ENCODE measurements at regions not wholly inside any gene's neighbourhood (a gene's known extent, or its start where the extent isn't known, plus 50 kb on each side); places are given as distances from the start of the nearest gene placed in this dataset.

DNA sequence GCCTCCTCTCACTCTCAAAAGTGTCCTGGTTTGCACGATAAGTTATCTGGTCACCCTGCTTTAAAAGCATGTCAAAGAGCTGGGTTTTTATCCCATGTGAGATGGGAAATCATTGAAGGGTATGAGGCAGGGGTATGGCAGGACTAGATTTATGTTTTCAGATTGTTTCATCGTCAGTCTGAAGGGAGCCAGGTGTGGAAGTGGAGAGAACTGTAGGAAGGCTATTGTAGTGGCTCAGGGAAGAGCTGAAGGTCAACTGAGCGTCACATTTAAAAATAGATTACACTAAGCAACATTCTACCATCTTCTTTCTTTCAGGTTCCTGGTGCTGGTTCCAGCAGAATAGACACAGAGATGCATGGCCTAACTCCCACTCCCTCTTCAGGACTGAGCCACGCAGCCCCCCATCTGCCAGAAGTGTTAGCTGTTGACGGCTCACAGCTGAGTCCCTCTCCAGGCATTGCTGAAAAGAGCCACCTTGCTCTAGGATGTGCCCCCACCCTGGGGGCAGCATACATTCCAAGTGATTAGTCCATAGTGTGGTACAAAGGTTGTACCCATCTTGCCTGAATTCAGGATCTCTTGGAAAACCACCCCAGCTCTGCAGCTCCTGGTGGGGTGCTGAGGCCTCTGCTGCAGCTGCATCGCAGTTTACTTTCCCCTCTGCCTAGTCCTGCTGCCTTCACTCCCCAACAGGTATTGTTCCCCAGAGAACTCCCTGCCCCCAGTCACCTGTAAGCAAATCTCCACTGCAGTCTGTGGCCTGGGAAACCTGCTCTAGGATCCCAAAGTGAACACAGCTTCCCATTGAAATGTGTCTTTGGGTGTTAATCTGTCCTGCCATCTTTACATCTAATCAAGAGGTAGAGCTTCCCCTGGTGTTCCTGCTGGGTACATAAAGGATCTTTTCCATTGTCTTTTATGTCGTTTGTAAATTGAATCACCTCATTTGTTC is 79.5 kb upstream of the KLF7 start:
- DNase-seq (ENCODE audit: low spot score): no peak
- Histone ChIP-seq H3K36me3 (no peaks in the 10 kb centered on the region), H3K27ac (no peak overlapping the region), H3K4me3 (no peak overlapping the region), H3K9me3 (no peaks in the 10 kb centered on the region), H3K27me3 (no peaks in the 10 kb centered on the region), H3K4me1 (peaks cover 0 to 8% of the 10 kb centered on the region in 2 donors)
- TF ChIP-seq, protein P1, sequence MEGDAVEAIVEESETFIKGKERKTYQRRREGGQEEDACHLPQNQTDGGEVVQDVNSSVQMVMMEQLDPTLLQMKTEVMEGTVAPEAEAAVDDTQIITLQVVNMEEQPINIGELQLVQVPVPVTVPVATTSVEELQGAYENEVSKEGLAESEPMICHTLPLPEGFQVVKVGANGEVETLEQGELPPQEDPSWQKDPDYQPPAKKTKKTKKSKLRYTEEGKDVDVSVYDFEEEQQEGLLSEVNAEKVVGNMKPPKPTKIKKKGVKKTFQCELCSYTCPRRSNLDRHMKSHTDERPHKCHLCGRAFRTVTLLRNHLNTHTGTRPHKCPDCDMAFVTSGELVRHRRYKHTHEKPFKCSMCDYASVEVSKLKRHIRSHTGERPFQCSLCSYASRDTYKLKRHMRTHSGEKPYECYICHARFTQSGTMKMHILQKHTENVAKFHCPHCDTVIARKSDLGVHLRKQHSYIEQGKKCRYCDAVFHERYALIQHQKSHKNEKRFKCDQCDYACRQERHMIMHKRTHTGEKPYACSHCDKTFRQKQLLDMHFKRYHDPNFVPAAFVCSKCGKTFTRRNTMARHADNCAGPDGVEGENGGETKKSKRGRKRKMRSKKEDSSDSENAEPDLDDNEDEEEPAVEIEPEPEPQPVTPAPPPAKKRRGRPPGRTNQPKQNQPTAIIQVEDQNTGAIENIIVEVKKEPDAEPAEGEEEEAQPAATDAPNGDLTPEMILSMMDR (IDR thresholded peaks at IDR 0.05): no peak

DNA sequence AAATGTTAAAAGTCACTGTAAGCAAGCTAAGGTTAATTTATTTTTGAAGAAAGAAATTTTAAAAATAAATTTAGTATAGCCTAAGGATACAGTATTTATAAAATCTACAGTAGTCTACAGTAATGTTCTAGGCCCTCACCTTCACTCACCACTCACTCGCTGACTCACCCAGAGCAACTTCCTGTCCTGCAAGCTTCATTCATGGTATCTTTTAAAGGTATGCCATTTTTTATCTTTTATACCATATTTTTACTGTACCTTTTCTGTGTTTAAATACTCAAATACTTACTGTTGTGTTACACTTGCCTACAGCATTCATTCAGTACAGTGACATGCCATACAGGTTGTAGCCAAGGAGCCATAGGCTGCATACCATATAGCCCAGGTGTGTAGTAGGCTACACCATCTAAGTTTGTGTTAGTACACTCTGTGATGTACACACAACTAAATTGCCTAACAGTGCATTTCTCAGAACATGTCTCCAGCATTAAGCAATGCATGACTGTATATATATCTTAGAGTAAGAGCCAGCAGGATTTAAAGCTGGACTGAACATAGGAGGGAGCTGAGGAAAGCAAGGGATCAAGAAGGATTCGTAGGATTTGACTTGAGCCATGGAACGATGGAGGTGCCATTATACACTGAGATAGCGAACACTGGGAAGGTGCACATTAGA is 83.1 kb upstream of the KLF7 start:
- no peaks in the 10 kb centered on the region for H3K4me1 ChIP-seq
- H3K9me3 ChIP-seq: no peaks in the 10 kb centered on the region
- TF ChIP-seq, protein P1 (IDR thresholded peaks at IDR 0.05): no peak
- no peak for DNase-seq (ENCODE audit: low spot score)
- no peaks in the 10 kb centered on the region for H3K27me3 ChIP-seq
- no peaks in the 10 kb centered on the region for H3K36me3 ChIP-seq
- no peak overlapping the region for H3K4me3 ChIP-seq
- H3K27ac ChIP-seq: no peak overlapping the region

DNA sequence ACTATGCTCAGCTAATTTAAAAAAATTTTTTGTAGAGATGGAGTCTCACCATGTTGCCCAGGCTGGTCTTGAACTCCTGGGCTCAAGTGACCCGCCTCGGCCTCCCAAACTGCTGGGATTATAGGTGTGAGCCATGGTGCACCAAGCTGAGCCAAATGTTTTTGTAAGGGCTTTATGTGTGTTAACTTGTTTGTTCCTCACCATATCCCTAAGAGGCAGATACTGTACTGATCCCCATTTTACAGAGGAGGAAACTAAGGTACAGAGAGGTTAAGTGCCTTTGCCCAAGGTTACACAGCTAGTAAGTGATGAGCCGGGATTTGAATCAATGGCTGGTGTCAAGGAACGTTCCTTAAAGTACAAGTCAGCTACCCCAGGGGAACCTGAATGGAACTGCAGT is 85.3 kb upstream of the KLF7 start:
- Histone ChIP-seq H3K27ac (no peak overlapping the region), H3K36me3 (no peaks in the 10 kb centered on the region), H3K4me3 (no peak overlapping the region), H3K4me1 (peaks cover 0 to 11% of the 10 kb centered on the region in 2 donors), H3K9me3 (no peaks in the 10 kb centered on the region), H3K27me3 (no peaks in the 10 kb centered on the region)
- TF ChIP-seq, protein P1 (IDR thresholded peaks at IDR 0.05): no peak
- DNase-seq (ENCODE audit: low spot score): no peak

DNA sequence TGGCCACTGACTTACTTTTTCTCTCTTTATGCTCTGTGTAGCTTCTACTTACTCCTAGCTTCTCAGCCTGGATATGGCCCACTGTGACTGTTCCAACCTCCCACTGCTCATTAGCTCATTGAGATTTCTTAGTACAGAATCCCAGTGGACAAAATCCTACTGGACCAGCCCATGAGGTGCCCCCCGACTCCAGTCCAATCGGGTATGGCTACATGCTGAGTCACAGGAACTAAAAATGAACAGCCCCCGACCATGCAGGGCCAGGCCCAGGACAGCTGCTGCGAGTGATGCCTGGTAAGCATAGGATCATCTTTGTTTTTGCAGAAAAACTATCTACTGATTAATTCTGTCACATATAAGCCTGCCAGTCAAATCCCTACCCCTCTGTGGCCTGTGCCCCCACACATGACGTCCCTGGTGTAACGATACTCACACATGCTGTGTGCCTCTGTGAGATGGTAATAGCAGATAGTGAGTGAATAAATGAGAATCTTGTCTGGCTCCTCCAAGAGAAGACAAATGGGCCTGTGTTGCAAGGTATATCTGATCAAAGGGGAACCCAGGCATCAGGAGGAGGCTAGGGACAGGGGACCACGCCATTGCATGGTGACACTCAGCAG is 85.9 kb upstream of the KLF7 start:
- H3K27ac ChIP-seq: no peak overlapping the region
- H3K4me1 ChIP-seq: peaks cover 0 to 17% of the 10 kb centered on the region in 2 donors
- no peak for DNase-seq (ENCODE audit: low spot score)
- H3K36me3 ChIP-seq: no peaks in the 10 kb centered on the region
- H3K9me3 ChIP-seq: no peaks in the 10 kb centered on the region
- no peak overlapping the region for H3K4me3 ChIP-seq
- no peaks in the 10 kb centered on the region for H3K27me3 ChIP-seq
- TF ChIP-seq, protein P1 (IDR thresholded peaks at IDR 0.05): no peak

DNA sequence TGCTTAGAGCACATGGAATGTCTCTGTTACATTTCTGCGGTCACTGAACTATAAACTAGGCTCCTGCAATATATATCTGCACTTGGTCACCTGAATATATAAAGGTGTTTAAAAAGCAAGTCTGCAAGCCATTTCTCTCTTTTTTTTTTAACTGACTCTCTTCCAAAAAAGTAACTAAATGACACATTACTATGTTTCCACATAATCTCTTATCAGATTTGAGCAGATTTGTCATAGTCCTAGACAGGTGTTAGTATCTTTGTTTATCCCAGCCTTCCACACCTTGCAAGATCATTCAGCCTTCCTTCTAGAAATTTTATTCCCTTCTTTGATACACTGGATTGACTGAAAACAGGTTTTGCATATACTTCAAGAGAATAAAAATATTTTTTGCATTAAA is 86.7 kb upstream of the KLF7 start:
- TF ChIP-seq, protein P1 (IDR thresholded peaks at IDR 0.05): no peak
- no peak overlapping the region for H3K27ac ChIP-seq
- no peaks in the 10 kb centered on the region for H3K36me3 ChIP-seq
- no peaks in the 10 kb centered on the region for H3K9me3 ChIP-seq
- H3K4me3 ChIP-seq: no peak overlapping the region
- H3K4me1 ChIP-seq: peaks cover 0 to 24% of the 10 kb centered on the region in 2 donors
- no peaks in the 10 kb centered on the region for H3K27me3 ChIP-seq
- DNase-seq (ENCODE audit: low spot score): no peak

Measured in right atrium auricular region (tissue), 2 donors.